22Rv1 (cell line): ENCODE measurements at regions not wholly inside any gene's neighbourhood (a gene's known extent, or its start where the extent isn't known, plus 50 kb on each side); places are given as distances from the start of the nearest gene placed in this dataset.

Source experiments
- ZFX ChIP-seq: fragments of 450-650 bp; IDR thresholded peaks from 2 replicates; pipeline ENCODE4 v1.6.1; 2017; ENCODE audit warnings: antibody characterized with exemption, borderline replicate concordance
- TF ChIP-seq, protein P1 (sequence below): fragments of 450-650 bp; IDR thresholded peaks from 2 replicates; pipeline ENCODE4 v1.5.1; 2017; ENCODE audit warnings: mild to moderate bottlenecking

DNA sequence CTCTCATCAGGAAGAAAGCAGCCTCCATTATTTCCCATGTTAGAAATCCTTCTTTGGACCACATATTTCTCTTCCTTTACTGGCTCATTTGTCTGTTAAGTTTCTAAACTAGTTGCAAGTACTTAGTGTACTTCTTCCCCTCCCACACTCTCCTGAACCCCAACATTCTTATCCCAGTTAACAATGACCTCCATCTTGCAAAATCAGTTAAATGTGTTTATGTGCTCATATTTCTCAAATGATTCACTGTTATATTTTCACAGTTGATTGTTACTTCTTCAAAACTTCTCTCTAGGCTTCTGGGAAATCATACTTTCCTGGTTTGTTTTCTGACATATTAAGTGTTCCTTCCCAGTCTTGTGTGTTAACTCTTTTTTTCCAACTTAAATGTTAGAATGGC lies 856.9 kb downstream of the EPHA3 start:
- TF ChIP-seq, protein P1, sequence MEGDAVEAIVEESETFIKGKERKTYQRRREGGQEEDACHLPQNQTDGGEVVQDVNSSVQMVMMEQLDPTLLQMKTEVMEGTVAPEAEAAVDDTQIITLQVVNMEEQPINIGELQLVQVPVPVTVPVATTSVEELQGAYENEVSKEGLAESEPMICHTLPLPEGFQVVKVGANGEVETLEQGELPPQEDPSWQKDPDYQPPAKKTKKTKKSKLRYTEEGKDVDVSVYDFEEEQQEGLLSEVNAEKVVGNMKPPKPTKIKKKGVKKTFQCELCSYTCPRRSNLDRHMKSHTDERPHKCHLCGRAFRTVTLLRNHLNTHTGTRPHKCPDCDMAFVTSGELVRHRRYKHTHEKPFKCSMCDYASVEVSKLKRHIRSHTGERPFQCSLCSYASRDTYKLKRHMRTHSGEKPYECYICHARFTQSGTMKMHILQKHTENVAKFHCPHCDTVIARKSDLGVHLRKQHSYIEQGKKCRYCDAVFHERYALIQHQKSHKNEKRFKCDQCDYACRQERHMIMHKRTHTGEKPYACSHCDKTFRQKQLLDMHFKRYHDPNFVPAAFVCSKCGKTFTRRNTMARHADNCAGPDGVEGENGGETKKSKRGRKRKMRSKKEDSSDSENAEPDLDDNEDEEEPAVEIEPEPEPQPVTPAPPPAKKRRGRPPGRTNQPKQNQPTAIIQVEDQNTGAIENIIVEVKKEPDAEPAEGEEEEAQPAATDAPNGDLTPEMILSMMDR: no peak
- TF ChIP-seq ZFX: no peak
